GF-D8 (cell line): ENCODE measurements at regions not wholly inside any gene's neighbourhood (a gene's known extent, or its start where the extent isn't known, plus 50 kb on each side); places are given as distances from the start of the nearest gene placed in this dataset.

Experiments
- DNase-seq: peaks from one replicate; lab custom pipeline; 2025; lab: John Stamatoyannopoulos, UW

- DNase-seq = no peak
Observed at GRCh38 chr2:239671471-239671870, 270.7 kb upstream of the HDAC4 start.

- no peak for DNase-seq
Observed at GRCh38 chr2:239670463-239671120, 269.8 kb upstream of the HDAC4 start.

GRCh38 chr2:239669899-239670460, 269.2 kb upstream of the HDAC4 start:
- no peak for DNase-seq

GRCh38 chr2:239669181-239669898, 268.5 kb upstream of the HDAC4 start:
- DNase-seq = no peak

- no peak for DNase-seq
Observed at GRCh38 chr2:239668651-239669050, 267.8 kb upstream of the HDAC4 start.

GRCh38 chr2:239668042-239668441, 267.2 kb upstream of the HDAC4 start:
- DNase-seq = no peak

DNA sequence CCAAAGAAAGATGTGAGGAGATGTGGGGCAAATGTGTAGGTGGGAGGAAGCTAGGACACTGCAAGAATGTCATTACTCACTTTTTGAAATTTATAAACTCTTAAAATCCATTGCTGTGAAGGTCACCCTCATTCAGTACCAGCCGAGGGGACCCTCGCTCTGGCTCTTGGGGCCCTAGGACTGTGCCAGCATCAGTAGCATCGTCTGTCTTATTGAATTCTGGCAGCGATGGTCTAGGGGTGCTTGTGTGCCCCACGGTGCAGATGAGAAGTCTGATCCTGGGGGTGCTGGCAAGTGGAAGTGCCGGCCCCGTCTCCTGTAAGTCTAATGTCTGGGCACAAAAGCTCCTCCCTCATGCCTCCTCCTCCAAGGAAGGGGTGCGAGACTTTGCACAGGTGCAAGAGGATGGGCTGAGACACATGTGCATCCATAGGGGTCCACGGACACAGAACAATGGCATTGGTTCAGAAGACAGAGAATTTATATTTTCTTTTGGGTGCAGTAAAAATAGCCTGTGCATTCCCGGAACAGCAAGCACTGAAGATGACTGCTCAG, 266.7 kb upstream of the HDAC4 start:
- DNase-seq = no peak

- DNase-seq = no peak
Observed at GRCh38 chr2:239666855-239667376, 266.1 kb upstream of the HDAC4 start.

- no peak for DNase-seq
Observed at GRCh38 chr2:239666053-239666854, 265.4 kb upstream of the HDAC4 start.

GRCh38 chr2:239664216-239664810, 263.5 kb upstream of the HDAC4 start:
- DNase-seq = no peak

- DNase-seq = no peak
Observed at GRCh38 chr2:239663364-239663924, 262.6 kb upstream of the HDAC4 start.

DNA sequence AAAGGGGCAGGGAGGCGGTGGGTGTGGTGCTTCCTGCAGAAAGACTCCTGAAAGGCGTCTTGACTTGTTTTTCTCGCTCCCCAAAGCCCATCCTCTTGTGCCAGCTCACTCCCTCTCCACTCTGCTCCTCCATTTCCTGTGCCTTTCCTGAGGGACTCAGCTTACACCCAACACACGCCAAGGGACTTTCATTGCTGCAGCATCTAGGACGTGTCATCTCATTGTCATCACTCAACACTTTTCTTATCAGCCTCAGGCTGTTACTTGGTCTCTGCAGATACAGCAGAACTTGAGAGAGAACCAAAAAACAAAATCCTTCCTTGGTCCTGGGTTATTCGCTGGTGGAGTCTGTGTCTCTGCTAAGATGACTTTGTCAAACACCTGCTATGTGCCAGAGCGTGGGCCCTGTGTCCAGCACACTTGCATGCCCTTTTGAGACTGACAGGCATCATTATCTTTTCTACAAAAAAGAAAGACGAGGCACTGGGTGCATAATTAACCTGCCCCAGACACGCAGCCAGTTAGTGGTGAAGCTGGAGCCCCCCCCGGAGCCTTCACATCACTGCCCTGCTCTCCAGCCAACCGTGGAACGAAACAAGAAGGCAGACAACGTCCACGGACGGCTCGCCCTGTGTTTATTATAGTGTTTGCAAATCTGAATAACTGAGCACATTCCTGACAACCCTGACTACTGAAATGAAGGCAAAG, 261.7 kb upstream of the HDAC4 start:
- no peak for DNase-seq

GRCh38 chr2:239661334-239662312, 260.8 kb upstream of the HDAC4 start:
- DNase-seq = no peak

DNA sequence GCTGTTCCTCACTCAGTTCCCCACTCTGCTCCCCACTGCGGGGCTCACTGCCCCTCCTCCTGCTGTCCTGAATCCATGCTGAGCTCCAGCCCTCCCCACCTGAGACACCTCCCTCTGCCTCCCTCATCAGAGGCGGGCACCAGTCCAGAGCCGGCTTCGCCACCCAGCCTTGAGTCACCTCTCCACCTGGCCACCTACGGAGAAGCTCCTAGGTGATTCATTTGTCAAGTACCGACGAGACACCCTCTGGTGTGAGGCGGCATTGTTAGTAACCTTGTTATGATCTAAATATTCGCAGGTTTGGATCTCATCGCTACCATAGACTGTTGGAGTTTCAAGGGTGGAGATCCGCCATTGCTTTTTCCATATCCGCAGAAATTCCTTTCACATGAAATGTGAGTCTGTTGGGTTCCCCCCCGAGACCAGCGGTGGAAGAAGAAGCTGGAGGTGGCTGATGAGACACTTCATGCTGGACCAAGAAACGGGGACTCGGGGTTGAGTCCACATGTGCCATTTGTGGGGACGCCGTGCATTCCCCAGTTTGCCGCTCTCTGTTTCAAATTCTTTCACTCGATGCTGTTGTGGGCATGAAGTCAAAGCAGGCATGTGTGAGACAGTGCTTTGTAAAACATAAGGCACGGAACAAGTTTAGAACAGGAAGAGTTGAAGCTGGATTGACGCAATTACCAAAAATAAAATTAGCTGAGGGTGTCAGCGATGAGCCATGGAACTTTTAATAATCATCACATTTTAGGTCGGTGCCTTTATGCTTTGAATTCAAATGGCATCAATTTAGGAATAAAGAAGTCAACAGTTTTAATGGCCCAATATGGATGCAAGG, 259.8 kb upstream of the HDAC4 start:
- DNase-seq = no peak

- DNase-seq = no peak
Observed at GRCh38 chr2:239657992-239658391, 257.2 kb upstream of the HDAC4 start.

DNA sequence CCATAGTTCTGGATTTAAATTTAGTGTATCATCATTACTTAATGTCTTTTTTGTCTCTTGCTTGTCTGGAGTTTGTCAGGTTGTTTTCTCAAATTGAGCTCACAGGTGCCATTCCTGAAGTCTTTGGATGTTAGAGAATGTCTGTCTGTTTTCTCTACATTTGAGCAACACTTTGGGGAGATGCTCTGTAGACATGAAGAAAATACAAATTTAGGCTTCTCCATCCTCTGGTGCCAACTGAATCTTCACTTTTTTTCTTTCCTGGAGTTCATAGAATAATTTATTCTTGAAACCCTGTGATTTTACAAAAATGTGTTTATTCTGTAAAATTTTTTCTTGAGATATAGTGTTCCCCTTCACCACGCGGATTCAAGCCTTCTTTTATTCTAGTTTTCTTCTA, 256.4 kb upstream of the HDAC4 start:
- no peak for DNase-seq

- no peak for DNase-seq
Observed at GRCh38 chr2:239654266-239654665, 253.4 kb upstream of the HDAC4 start.

DNA sequence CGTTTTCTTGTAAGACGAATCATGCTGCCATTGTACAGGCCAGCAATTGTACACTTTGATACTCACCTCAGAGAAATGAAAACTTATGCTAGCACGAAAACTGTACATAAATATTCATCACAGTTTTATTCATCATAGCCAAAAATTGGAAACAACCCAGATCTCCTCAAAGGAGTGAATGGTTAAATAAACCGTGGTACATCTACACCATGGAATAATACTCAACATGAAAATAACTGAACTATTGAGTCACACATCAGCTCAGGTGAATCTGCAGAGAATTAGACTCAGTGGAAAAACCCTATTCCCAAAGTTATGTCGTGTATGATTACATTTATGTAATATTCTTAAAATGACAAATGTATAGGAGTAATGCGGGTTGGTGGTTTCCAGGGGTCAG, 251.0 kb upstream of the HDAC4 start:
- no peak for DNase-seq

DNA sequence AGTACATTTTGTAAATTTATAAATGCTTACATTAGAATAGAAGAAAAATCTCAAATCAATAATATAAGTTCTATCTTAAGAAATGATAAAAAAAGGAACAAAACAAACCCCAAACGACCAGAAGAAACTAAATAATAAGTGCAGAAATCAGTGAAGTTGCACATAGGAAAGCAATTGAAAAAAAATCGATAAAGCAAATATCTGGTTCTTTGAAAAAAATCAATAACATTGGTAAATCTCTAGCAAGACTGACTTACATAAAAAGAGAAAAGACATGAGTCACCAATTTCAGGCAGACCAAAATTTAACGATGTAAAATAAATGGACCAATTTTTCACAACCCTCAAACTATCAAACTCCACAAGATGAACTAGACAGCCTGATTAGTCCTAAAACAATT, 249.9 kb upstream of the HDAC4 start:
- DNase-seq = no peak
